GM21825 (cell line): ENCODE measurements at regions not wholly inside any gene's neighbourhood (a gene's known extent, or its start where the extent isn't known, plus 50 kb on each side); places are given as distances from the start of the nearest gene placed in this dataset.

Experiments
- ATAC-seq: cut with Tn5 transposase; IDR thresholded peaks from one replicate; pipeline ENCODE4 v1.9.1; 2021; ENCODE audit warnings: mild to moderate bottlenecking, moderate library complexity; ENCODE audit not compliant: unreplicated experiment

DNA sequence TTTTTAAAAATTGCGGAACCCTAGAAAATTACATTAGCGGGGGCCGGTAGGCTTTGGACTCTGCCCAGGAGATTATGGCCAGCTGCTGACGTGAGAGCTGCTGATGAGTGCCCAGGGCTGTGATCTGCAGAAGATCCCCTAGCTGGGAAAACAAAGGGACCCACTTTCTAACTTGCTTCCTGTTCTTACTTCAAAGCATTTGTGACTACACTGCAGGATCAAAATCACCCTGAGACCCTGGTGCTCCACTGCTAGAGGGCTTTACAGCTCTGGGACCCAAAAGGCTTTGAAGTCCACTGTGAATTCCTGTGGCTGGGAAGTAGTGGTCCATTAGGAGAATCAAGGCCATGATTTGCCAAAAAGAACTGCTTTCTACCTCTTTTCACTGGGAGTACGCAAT lies 499.4 kb upstream of the AKR1E2 start:
- ATAC-seq, result no peak

DNA sequence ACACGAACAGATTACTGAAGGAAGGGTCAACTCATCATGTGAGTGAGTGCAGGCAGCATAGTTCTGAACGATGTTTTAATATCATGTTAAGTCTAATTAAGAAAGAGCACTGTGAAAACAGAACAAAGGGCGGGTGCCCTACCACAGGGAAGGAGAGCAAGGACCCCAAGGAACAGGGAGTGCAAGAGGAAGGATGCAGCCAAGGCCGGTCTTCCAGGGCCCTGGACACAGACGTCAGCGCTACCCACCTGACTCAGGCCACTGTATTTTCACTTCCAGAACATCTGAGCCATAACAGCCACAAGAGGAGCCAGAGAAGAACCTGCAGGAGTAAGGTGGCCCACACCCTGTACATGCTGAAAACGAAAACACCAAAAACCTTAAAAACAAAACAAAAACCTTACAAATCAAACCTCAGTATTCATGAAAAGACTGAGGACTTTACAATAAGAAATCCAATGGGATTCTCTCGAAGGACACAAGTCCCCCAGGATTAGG lies 506.1 kb upstream of the AKR1E2 start:
- no peak for ATAC-seq

DNA sequence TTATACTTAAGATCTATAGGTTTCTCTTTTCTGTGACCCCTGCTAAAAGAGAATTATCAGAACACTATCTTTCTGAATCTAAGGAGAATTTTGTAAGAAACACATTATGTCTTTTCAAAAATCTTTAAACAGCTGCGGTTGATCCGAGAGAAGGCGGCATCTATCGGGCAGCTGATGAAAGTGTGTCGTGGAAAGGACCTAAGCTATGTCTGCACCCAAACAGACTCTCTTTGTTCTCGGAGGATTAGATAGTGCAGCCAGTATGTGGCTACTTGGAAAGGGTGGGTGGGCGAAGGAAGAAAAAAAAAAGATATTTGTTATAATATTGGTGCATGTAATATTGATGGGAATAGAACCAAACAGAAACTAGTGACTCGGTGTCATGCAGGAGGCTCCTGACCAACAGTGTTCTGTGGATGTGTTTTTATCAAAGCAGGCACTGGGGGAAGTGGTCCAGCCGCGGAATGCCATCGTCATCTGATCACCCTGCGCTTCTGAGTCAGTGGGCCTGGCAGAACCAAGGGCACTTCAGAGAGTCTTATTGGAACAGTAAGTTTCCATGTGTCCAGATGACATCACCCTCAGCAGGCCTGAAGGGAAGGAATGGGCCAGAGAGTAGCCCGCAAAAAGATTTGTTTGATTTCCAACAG lies 509.7 kb upstream of the AKR1E2 start:
- ATAC-seq, result no peak

DNA sequence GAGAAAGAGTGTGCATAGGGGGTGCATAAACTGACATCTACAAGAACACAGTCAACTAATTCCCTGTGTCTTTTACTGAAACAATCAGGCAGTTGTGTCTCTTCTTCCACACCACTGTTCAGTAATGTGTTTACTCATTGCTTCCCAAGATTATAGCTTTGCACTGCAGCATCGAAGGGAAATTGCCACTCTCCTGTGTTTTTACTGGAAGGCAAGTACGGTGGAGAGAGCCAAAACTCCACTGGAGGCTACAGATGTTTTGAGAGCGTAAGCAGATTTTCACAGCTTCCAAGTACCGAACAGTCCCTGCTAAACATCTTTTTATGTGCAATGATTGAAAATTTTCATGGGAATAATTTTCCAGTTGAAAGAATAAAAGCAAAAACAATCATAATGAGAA lies 510.5 kb upstream of the AKR1E2 start:
- ATAC-seq, result no peak

DNA sequence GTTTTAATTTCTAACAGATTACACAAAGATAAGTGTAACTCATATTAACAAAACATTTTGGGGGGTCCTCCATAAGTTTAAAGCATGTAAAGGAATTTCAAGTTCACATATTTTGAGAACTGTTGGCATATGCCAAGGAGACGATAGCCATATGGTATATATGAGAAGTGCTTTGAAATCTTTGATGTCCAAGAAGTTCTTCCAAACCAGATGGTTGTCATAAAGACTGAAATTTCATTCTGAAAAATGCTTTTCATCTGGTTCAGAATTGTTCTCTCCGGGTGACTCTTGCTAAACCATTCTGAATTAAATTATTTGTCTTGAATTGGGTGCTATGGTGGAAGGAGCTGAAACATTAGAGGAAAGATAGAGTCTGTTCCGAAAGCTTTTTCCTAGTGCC lies 513.0 kb upstream of the AKR1E2 start:
- ATAC-seq, result no peak

DNA sequence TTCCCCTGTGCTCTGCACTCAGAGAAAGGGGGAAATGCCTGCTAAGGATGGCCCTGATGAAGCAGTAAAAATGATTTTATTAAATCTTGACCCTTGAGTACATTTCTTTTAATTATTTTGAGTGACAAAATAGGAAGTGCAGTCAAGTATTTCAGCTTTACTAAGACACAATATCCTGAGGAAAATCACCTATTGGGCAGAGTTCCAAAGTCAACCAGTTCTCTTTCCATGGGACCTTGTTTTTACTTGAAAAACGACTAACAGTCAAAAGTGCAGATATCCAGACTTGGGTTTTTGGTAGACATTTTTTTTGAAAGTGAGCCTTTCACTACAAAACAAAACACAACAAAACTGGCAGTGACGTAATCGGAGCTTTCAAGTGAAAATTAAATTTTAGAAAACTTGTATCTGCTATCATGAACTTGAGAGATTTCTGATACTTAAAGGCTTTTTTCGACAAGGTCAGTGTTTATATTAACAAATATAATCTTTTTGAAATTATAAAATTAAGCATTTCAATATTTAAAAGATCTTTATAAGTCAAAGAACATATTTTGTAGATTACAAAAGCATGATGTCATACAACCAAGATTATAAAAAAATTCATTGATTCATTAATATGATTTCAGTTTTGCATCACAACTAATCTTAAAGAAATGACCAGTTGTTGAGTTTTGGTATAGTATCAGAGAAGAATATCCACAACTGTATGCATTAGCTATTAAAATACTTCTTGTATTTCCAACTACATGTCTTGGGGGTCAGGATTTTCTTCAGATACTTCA lies 513.8 kb upstream of the AKR1E2 start:
- ATAC-seq, result no peak

DNA sequence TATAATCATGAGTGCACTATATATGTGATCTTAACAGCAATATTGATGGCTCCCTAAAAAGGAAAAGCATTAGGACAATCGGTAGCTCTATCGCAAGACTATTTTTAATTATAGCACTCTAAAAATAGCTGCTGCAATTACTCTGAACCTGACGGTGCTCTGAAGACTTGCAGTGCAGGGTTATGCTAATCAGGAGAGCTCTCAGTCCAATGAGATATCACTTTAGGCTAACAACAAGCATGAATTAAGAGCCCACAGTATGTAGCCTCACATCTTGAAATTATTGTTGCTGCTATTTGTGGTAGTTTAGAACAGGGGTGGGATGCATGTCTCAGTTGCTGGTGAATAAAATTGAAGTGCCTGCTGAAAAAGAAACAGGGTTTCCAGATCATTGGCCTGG lies 515.8 kb upstream of the AKR1E2 start:
- no peak for ATAC-seq

DNA sequence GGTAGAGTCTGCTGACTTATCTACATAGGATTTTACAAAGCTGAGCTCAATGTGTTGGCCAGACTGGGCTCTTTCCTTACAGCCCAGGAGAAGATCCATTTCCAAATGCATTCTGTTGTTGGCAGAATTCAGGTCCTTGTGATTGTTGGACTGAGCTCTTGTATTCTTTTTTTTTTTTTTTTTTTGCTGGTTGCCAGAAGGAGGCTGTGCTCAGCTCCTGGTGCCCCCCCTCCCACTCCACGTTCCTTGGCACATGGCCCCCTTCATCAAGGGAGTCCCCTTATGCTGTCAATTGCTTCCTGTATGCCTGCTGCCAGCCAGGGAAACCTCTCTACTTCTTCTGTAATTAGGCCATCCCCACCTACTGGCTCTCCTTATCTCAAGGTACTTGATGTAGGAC lies 518.1 kb upstream of the AKR1E2 start:
- no peak for ATAC-seq

DNA sequence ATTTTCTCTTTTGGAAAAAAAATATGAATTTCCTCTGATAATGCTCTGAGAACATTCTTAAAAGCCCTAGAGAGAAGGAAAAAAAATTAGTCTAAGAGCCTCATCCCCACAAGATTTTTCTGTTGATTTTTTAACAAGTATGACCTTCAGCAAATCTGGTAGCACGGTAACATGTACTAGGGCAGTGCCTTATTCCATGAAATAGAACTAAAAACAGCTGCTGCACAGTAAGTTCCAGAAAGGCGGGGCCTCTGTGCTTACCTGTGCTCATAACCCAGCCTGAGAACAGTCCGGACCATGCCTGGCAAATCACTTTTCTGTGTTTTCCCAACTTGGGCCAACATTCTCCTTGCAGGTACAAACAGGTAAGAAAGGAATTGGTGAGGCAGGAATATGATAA lies 519.1 kb upstream of the AKR1E2 start:
- no peak for ATAC-seq

DNA sequence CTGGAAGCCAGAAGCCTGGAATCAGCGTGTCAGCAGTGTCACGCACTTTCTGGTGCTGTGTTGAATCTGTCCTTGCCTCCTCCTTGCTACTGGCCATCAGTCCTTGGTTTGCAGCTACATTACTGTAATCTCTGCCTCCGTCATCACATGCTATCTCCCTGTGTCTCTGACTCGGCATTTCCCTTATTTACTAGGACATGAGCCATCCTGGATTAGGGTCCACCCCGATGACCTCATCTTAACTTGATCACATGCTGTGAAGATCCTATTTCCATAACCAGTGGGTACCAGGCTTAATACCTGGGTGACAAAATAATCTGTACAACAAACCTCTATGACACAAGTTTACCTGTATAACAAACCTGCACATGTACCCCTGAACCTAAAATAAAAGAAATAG lies 518.0 kb upstream of the KLF6 start:
- no peak for ATAC-seq

DNA sequence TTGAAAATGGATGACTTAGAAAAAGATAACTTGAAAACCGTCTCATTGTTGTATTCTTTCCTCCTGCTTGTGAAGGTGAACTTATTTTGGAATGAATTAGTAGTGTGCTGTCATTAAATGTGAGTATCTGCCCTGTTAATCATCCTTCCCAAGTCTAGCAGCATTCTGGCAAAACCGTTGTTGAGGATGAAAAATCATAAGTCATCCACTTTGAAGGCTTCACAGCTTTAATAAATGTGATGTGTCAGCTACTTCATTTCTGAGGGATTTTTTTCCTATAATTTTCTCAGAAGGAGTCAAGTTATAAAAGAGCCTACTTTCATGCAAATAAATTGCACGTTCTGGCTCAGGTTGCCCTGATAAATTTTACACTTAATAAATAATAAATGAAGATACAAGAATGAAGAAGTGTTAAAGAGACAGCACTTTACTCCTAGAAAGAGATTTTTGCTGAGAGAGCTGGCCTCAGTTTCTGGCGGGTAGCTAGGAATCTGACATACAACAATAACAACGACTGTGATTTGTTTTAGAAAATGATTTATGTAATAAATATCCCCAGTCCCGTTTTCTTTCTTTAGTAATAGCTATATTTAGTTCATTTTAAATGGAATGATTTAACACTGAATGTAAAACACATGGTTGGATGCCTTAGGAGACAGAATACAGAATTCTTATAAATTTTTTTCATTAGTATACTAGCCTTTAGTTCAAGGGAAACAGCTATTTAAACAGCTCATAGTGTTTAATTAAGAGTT lies 516.5 kb upstream of the KLF6 start:
- no peak for ATAC-seq

DNA sequence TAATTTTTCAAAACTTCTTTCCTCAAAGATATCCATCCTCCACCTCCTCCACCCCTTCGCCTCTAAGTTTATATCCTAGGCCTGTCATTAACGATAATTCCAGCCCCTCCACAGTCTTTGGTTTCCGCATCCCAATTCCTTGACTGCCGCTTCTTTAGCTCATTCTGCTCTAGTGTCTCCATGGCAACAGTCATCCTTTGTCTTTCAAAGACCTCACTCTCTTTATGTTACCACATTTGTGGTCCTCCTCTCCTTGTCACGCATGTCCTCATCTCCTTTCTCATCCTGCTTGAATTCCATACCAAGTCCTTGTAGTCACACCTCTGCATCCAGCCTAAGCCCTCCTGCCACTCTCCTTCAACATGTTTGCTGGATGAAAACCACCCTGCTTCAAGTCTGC lies 511.2 kb upstream of the KLF6 start:
- no peak for ATAC-seq

DNA sequence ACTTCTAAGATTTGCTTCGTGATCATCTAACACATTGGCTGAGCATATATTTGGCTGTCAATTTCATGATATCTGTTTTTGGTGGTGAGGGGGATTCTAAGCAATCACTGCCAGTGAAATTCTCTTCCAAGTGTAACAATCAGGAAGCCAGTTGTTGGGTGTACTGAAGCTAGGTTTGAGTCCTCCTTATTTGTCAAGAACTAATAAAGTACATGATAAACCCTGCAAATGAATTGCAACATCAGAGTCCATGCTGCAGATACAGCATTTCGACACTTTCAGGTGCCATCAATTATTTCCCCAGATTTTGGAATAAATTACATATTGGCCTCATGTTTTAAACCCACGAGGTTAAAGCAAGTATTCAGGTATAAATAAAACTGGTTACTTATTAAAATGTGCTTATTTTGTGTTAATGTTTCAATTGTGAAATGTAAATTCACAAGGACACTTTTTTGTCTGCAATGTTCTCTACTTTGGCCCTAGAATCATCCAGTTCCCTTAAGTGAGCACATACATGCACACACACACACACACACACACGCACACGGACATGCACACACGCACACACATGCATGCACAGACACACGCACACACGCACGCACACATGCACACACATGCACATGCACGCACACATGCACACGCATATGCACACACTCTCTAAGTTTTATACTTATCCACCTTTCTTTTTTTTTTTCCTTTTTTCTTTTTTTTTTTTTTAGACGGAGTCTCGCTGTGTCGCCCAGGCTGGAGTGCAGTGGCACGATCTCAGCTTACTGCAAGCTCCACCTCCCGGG lies 510.2 kb upstream of the KLF6 start:
- ATAC-seq, result no peak

DNA sequence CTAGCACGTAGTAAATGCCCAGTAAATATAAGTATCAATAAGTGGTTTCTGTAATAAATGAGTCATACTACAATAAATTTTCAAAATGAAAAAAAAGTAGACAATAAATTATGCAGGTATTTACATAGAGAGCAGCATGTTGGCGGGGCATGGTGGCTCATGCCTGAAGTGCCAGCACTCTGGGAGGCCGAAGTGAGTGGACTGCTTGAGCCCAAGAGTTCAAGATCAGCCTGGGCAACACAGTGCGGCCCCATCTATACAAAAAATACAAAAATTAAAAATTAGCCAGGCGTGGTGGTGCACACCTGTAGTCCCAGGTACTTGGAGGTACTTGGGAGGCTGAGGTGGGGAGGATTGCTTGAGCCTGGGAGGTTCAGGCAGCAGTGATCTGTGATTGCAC lies 509.3 kb upstream of the KLF6 start:
- no peak for ATAC-seq

DNA sequence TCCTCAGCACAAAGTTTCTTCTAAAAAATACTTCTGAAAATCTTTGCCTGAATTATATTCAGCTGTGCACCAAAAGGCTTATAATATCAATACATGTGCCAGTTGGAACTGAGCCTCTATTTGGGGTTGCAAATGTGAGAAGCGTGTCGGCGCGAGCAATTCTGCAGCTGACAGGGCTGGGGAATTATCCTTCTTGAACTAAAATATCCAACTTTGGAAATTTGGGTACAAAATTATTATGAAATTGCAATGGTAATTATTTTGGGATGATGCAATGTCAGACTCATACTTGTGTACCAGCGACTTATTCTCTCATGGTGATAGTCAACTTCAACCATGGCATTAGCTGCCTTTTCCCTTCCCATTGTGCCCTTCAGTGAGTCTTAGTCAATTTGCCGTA lies 507.0 kb upstream of the KLF6 start:
- no peak for ATAC-seq

DNA sequence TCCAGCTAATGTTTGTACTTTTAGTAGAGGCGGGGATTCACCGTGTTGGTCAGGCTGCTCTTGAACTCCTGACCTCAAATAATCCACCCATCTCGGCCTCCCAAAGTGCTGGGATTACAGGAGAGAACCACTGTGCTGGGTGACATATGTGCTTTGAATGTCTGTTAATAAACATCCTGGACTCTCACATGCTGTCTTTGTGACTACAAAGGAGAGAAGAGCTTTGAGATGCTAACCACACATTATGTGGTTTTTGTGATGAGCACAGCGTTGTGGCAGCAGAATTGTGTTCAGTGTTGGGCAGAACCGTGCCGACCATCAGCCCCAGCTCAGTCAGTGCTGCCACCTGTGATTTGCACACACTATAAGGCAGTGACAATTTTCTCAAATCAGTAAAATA lies 500.1 kb upstream of the KLF6 start:
- no peak for ATAC-seq

DNA sequence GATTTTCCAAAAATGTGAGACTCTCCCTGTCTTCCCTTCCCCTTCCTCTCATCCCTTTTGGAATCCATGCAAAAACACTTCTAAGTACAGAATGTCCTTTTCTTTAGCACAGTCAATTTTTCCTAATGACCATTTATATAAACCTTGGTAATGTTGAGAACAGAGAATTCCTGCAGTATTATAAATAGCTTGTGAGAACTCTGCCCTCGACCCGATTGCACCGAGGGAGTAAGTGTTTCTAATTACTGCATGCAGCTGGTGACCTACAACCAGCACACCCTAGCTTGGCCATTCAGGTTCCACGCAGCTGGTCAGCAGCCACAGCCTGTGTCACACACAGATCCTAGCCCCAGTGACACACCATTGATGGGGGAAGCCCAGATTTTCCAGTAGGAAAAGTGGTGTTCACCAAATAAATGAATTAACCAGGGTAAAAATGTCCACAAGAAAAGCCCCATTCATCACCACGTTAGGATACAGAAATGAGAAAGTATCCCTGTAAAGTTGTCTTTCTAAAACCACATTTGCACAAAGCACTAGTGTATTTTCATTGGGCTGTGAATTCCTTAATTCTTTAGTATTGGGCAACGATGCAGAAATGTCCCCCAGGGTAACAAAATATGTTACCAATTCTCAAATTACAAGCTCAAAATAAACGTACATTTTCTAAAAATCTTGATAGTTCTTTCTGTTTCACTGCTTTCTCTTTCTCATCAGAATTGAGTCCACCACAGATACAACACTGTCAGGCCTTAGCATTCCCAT lies 499.0 kb upstream of the KLF6 start:
- no peak for ATAC-seq

DNA sequence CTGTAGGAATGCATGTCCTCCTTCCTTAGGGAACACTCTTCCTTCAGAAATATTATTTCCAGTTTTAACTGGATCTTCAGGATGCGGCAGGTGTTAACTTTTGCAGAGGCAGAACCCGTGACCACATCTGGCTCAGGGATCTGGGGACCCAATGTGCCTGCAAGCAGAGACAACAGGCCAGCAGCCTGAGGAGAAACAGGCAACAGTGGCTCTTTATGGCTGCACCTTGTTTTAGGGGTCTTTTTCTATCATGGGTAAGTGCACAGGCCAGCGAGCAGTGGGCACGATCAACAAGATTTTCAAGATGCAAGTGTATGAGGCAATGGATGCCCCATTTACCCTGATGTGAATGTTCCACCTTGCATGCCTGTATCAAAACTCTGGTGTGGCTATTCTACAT lies 497.5 kb upstream of the KLF6 start:
- ATAC-seq, result no peak

DNA sequence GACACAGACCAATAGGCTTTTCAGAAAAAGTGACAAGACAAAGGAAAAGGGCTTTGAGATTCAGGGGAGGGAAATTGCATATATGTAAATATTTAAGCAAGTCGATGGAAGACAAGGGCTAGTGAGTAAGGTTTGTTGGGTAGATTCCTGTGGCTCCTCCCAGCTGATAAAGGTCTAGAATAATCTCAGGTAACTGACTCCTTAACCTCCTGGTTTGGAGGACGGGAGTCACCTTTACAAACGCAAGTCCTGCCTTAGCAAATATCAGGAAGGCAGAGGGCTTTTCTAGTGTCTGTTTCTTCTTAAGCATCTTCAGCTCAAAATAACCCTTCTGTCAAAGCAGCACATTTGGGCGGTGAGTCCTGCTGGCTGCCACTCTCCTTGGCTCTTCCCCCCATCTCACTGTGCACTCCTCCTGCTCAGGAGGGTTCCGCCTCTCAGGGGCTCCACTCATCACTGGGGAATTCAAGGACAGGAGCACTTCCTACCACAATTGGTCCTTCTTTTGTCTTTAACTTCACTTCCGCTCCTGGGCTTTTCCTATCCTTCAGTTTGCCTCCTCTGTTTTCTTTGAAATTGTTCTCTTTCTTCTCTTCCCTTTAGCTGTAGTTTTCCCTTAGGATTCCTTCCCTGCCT lies 496.3 kb upstream of the KLF6 start:
- no peak for ATAC-seq
